GM12878 (cell line): ENCODE measurements at regions not wholly inside any gene's neighbourhood (a gene's known extent, or its start where the extent isn't known, plus 50 kb on each side); places are given as distances from the start of the nearest gene placed in this dataset.

Source experiments
- ATAC-seq: fragments of 200-7000 bp; cut with Tn5 transposase; 3 replicates; pipeline ENCODE4 v1.9.1; 2020; ENCODE audit warnings: mild to moderate bottlenecking, moderate library complexity
- BruUV-seq: library from RNA; stranded (reverse); fragments of 400-500 nt; replicated peaks from 2 replicates; lab custom pipeline; 2021; lab: Mats Ljungman, UMichigan
- CTCF ChIA-PET: fragments of 300-600 bp; sonication (Branson Sonifier 250); formaldehyde crosslinking; extraction: SDS; loops from one replicate; lab custom pipeline; 2021; ENCODE audit warnings: inconsistent platforms; lab: Yijun Ruan, JAX
- POLR2A ChIA-PET: fragments of 350-600 bp; formaldehyde crosslinking; extraction: SDS; loops from one replicate; lab custom pipeline; 2021; ENCODE audit warnings: inconsistent platforms; lab: Charles Lee
- RAD21 ChIA-PET: fragments of 300-600 bp; sonication (Branson Sonifier 250); formaldehyde crosslinking; loops from one replicate; lab custom pipeline; 2023; ENCODE audit warnings: antibody characterized with exemption; ENCODE audit not compliant: unreplicated experiment; lab: Charles Lee
- SMC1A ChIA-PET: fragments of 300-600 bp; sonication (Branson Sonifier 250); formaldehyde crosslinking; loops from one replicate; lab custom pipeline; 2023; ENCODE audit not compliant: unreplicated experiment, uncharacterized antibody; lab: Charles Lee
- DNase-seq: peaks from one replicate; pipeline ENCODE4 v3.0.0-alpha.2; 2011; ENCODE audit warnings: low read depth, low spot score
- FAIRE-seq: peaks from 3 replicates; lab custom pipeline; 2011; peaks lifted over from hg19 to GRCh38; lab: Jason Lieb, UNC
- H2AFZ ChIP-seq: 2 replicates; pipeline ENCODE4 v1.6.0; 2011; ENCODE audit warnings: low read depth, low read length, control low read depth; ENCODE audit not compliant: control insufficient read depth
- H3K27ac ChIP-seq: 2 replicates; pipeline ENCODE4 v1.5.1; 2011; ENCODE audit warnings: control low read depth; ENCODE audit not compliant: control insufficient read depth, insufficient read depth
- H3K27me3 ChIP-seq, 2 experiments: replicated peaks in 1 of 2; 2 replicates each; pipeline versions ENCODE4 v1.6.0 to v1.6.1; 2011; ENCODE audit warnings: low read length in 1 of 2; ENCODE audit not compliant: control insufficient read depth in 2 of 2, insufficient read depth in 2 of 2
- H3K36me3 ChIP-seq, 2 experiments: 2 replicates each; pipeline ENCODE4 v1.5.1; 2011; ENCODE audit warnings: low read length in 1 of 2; ENCODE audit not compliant: control insufficient read depth in 2 of 2, insufficient read depth in 2 of 2
- H3K4me1 ChIP-seq: 2 replicates; pipeline ENCODE4 v1.6.1; 2011; ENCODE audit warnings: mild to moderate bottlenecking, low read length, moderate library complexity, mixed read lengths; ENCODE audit not compliant: control insufficient read depth, insufficient read depth
- H3K4me2 ChIP-seq: 2 replicates; pipeline ENCODE4 v1.6.0; 2011; ENCODE audit warnings: control low read depth; ENCODE audit not compliant: control insufficient read depth, insufficient read depth
- H3K4me3 ChIP-seq: fragments of 200-600 bp; sonication (generic); 2 replicates; pipeline ENCODE4 v1.5.1; 2016
- H3K79me2 ChIP-seq: 2 replicates; pipeline ENCODE4 v1.6.0; 2011; ENCODE audit warnings: low read length; ENCODE audit not compliant: control insufficient read depth, insufficient read depth
- H3K9ac ChIP-seq: 2 replicates; pipeline ENCODE4 v1.8.0; 2011; ENCODE audit warnings: low read length, control low read depth, mixed read lengths; ENCODE audit not compliant: control insufficient read depth, insufficient read depth
- H3K9me3 ChIP-seq: replicated peaks from 3 replicates; pipeline ENCODE4 v1.5.1; 2011; ENCODE audit warnings: mild to moderate bottlenecking, low read length; ENCODE audit not compliant: control insufficient read depth, insufficient read depth
- H4K20me1 ChIP-seq: 2 replicates; pipeline ENCODE4 v1.6.0; 2011; ENCODE audit not compliant: control insufficient read depth, insufficient read depth
- CUX1 ChIP-seq: IDR thresholded peaks from 2 replicates; pipeline ENCODE4 v1.6.1; 2012; ENCODE audit warnings: improper control_type of control experiment, low read depth, low read length; ENCODE audit not compliant: insufficient replicate concordance
- ESRRA ChIP-seq: IDR thresholded peaks from 2 replicates; pipeline ENCODE4 v1.6.1; 2012; ENCODE audit warnings: mild to moderate bottlenecking, low read length, improper control_type of control experiment
- NFYA ChIP-seq: IDR thresholded peaks from 2 replicates; pipeline ENCODE4 v1.6.1; 2011; ENCODE audit warnings: low read depth, mild to moderate bottlenecking, low read length, improper control_type of control experiment, borderline replicate concordance
- NKRF ChIP-seq: fragments of 450-650 bp; conservative IDR thresholded peaks from 2 replicates; pipeline ENCODE4 v1.6.1; 2017; ENCODE audit warnings: mild to moderate bottlenecking, moderate library complexity
- SIN3A ChIP-seq: IDR thresholded peaks from 2 replicates; pipeline ENCODE4 v1.6.1; 2012; ENCODE audit warnings: low read depth, low read length, improper control_type of control experiment
- SMAD1 ChIP-seq: fragments of 450-650 bp; IDR thresholded peaks from 2 replicates; pipeline ENCODE4 v1.6.1; 2018; ENCODE audit warnings: mild to moderate bottlenecking, low read depth; ENCODE audit not compliant: partially characterized antibody
- TCF12 ChIP-seq: IDR thresholded peaks from 2 replicates; pipeline ENCODE4 v1.6.1; 2011; ENCODE audit warnings: low read depth, mild to moderate bottlenecking, low read length
- TCF3 ChIP-seq: IDR thresholded peaks from 2 replicates; pipeline ENCODE4 v1.6.1; 2012; ENCODE audit warnings: low read depth, mild to moderate bottlenecking, low read length, borderline replicate concordance; ENCODE audit not compliant: insufficient read depth
- ZSCAN29 ChIP-seq: fragments of 450-650 bp; IDR thresholded peaks from 2 replicates; pipeline ENCODE4 v1.6.1; 2017; ENCODE audit warnings: mild to moderate bottlenecking, moderate library complexity
- WGBS: methylation state at CpG from one replicate; pipeline ENCODE4 v1.1.6; 2016; ENCODE audit warnings: low lambda C conversion rate; ENCODE audit not compliant: insufficient replicate concordance, insufficient coverage; ENCODE audit errors: missing lambda C conversion rate; 5-methylcytosine and 5-hydroxymethylcytosine counted together
- in situ Hi-C: fragments of 300-500 bp; cut with MboI; formaldehyde crosslinking; loops from 9 replicates; pipeline ENCODE4 v1.14.3; 2018; ENCODE audit warnings: mixed read lengths
- intact Hi-C: fragments of 100-400 bp; cut with micrococcal nuclease; formaldehyde crosslinking; loops from one replicate; pipeline ENCODE4 v1.14.2; 2022; ENCODE audit not compliant: unreplicated experiment
- TF ChIP-seq, protein P1 (sequence below): fragments of 450-650 bp; IDR thresholded peaks from 2 replicates; pipeline ENCODE4 v1.6.1; 2014; ENCODE audit warnings: mild to moderate bottlenecking
- TF ChIP-seq, protein P2 (sequence below): fragments of 450-650 bp; IDR thresholded peaks from 2 replicates; pipeline ENCODE4 v1.6.1; 2016; ENCODE audit warnings: mild to moderate bottlenecking
- TF ChIP-seq, protein P3 (sequence below): fragments of 450-650 bp; IDR thresholded peaks from 2 replicates; pipeline ENCODE4 v1.6.1; 2017; ENCODE audit warnings: borderline replicate concordance

DNA sequence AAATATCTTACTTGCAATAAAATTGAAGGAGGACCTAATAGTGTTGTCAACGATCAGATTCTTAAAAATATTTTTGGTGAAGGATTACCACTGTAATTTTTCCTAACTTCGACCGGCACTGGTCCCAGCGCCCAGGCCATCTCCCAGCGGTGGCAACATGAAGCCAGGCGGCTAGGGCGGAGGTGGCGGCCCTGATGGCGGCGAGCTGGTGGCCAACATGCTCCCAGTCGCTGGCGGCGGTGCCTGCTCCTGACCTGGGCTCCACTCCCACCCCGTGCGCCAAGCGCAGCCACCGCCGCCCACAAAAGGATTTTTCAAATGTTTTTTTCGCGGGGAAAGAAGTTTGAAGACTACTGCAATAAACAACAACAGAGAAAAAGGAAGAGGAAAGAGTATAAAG, 56.5 kb upstream of the B3GALNT1 start:
- Histone ChIP-seq H3K4me3 (no peak overlapping the region), H3K9ac (no peak overlapping the region), H3K27ac (no peak overlapping the region), H3K36me3 (no peaks in the 10 kb centered on the region), H4K20me1 (no peaks in the 10 kb centered on the region), H3K4me1 (no peaks in the 10 kb centered on the region), H3K27me3 (no peaks in the 10 kb centered on the region), H3K9me3 (no peaks in the 10 kb centered on the region), H3K79me2 (no peaks in the 10 kb centered on the region), H2AFZ (no peak overlapping the region)
- intact Hi-C loops = no loop called here
- ChIA-PET RAD21 (no interaction called here), SMC1A (no interaction called here), CTCF (no interaction called here)
- FAIRE-seq (no peak), DNase-seq (no peak)
- in situ Hi-C loops = no loop called here
- 77% methylated on average over 20 of the region's 20 CpGs for WGBS
- TF ChIP-seq, protein P1, sequence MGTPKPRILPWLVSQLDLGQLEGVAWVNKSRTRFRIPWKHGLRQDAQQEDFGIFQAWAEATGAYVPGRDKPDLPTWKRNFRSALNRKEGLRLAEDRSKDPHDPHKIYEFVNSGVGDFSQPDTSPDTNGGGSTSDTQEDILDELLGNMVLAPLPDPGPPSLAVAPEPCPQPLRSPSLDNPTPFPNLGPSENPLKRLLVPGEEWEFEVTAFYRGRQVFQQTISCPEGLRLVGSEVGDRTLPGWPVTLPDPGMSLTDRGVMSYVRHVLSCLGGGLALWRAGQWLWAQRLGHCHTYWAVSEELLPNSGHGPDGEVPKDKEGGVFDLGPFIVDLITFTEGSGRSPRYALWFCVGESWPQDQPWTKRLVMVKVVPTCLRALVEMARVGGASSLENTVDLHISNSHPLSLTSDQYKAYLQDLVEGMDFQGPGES = no peak
- TF ChIP-seq SMAD1 = no peak
- TF ChIP-seq SIN3A = no peak
- TF ChIP-seq, protein P2, sequence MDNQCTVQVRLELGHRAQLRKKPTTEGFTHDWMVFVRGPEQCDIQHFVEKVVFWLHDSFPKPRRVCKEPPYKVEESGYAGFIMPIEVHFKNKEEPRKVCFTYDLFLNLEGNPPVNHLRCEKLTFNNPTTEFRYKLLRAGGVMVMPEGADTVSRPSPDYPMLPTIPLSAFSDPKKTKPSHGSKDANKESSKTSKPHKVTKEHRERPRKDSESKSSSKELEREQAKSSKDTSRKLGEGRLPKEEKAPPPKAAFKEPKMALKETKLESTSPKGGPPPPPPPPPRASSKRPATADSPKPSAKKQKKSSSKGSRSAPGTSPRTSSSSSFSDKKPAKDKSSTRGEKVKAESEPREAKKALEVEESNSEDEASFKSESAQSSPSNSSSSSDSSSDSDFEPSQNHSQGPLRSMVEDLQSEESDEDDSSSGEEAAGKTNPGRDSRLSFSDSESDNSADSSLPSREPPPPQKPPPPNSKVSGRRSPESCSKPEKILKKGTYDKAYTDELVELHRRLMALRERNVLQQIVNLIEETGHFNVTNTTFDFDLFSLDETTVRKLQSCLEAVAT = no peak
- no peak for TF ChIP-seq ZSCAN29
- TF ChIP-seq, protein P3, sequence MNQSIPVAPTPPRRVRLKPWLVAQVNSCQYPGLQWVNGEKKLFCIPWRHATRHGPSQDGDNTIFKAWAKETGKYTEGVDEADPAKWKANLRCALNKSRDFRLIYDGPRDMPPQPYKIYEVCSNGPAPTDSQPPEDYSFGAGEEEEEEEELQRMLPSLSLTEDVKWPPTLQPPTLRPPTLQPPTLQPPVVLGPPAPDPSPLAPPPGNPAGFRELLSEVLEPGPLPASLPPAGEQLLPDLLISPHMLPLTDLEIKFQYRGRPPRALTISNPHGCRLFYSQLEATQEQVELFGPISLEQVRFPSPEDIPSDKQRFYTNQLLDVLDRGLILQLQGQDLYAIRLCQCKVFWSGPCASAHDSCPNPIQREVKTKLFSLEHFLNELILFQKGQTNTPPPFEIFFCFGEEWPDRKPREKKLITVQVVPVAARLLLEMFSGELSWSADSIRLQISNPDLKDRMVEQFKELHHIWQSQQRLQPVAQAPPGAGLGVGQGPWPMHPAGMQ = no peak
- no peak for TF ChIP-seq NKRF
- TF ChIP-seq ESRRA = no peak
- no peak for TF ChIP-seq NFYA
- no peak for TF ChIP-seq TCF12
- no peak for TF ChIP-seq TCF3
- no peak for TF ChIP-seq CUX1
- TF ChIP-seq, all 136 proteins: peak for 0
- no TSS peak for BruUV-seq
- POLR2A ChIA-PET = interaction anchor here (0.5 kb wide), 1 partner anchor 129 kb away, joined by 4 read pairs; no protein-coding TSS in a partner anchor
- no peak for ATAC-seq
- no peak overlapping the region for H3K4me2 ChIP-seq
